CD4-positive, alpha-beta T cell (primary cell): ENCODE measurements at regions not wholly inside any gene's neighbourhood (a gene's known extent, or its start where the extent isn't known, plus 50 kb on each side); places are given as distances from the start of the nearest gene placed in this dataset.

Experiments used
- ATAC-seq: fragments of 200-7000 bp; cut with Tn5 transposase; one replicate; pipeline ENCODE4 v1.10.0; 2022; ENCODE audit warnings: mild to moderate bottlenecking; ENCODE audit not compliant: poor library complexity
- CTCF ChIA-PET: fragments of 350-600 bp; sonication (Branson Sonifier 250); formaldehyde crosslinking; loops from one replicate; lab custom pipeline; 2021; ENCODE audit warnings: antibody characterized with exemption, inconsistent platforms; lab: Charles Lee
- POLR2A ChIA-PET: fragments of 350-600 bp; sonication (Branson Sonifier 250); formaldehyde crosslinking; loops from one replicate; lab custom pipeline; 2021; ENCODE audit warnings: antibody characterized with exemption, inconsistent platforms; lab: Charles Lee
- DNase-seq, 14 experiments: peaks; one replicate each; pipeline ENCODE4 v3.0.0-alpha.2; 2013 to 2020; ENCODE audit warnings: mixed read lengths in 2 of 14
- H3K27ac ChIP-seq, 2 donors: one replicate each; pipeline versions ENCODE4 v1.5.1 to v1.7.0; 2013; ENCODE audit warnings: low read length in 2 of 2, low read depth in 1 of 2, mild to moderate bottlenecking in 1 of 2
- H3K27me3 ChIP-seq, 2 experiments: 1 replicate in 1 of 2; 2 replicates in 1 of 2; pipeline versions ENCODE4 v1.6.1 to v1.7.0; 2013; ENCODE audit warnings: low read length in 2 of 2, control low read depth in 1 of 2, mild to moderate bottlenecking in 1 of 2, moderate library complexity in 1 of 2; ENCODE audit not compliant: insufficient read depth in 2 of 2, control insufficient read depth in 1 of 2
- H3K36me3 ChIP-seq: one replicate; pipeline ENCODE4 v1.6.1; 2013; ENCODE audit warnings: low read length, control low read depth; ENCODE audit not compliant: insufficient read depth
- H3K4me1 ChIP-seq: one replicate; pipeline ENCODE4 v1.6.1; 2013; ENCODE audit warnings: low read length, control low read depth; ENCODE audit not compliant: insufficient read depth
- H3K4me3 ChIP-seq: one replicate; pipeline ENCODE4 v1.5.1; 2013; ENCODE audit warnings: mild to moderate bottlenecking, low read length, moderate library complexity
- H3K9me3 ChIP-seq, 2 experiments: 1 replicate in 1 of 2; 2 replicates in 1 of 2; pipeline versions ENCODE4 v1.6.1 to v1.7.0; 2013; ENCODE audit warnings: low read length in 2 of 2, mild to moderate bottlenecking in 2 of 2, control low read depth in 1 of 2, moderate library complexity in 1 of 2; ENCODE audit not compliant: control insufficient read depth in 1 of 2, insufficient read depth in 1 of 2
- H3K27ac Mint-ChIP-seq: one replicate; pipeline ENCODE4 v1.8.0; 2020; ENCODE audit warnings: mixed read lengths
- H3K27me3 Mint-ChIP-seq: one replicate; pipeline ENCODE4 v1.8.0; 2021; ENCODE audit warnings: mixed read lengths
- H3K36me3 Mint-ChIP-seq: one replicate; pipeline ENCODE4 v1.8.0; 2021; ENCODE audit warnings: low read depth, mixed read lengths
- H3K4me1 Mint-ChIP-seq: one replicate; pipeline ENCODE4 v1.8.0; 2021; ENCODE audit warnings: low read depth, mixed read lengths
- H3K4me3 Mint-ChIP-seq: one replicate; pipeline ENCODE4 v1.8.0; 2020; ENCODE audit warnings: mild to moderate bottlenecking, mixed read lengths
- H3K9me3 Mint-ChIP-seq: one replicate; pipeline ENCODE4 v1.8.0; 2020; ENCODE audit warnings: mixed read lengths
- CTCF ChIP-seq: fragments of 200-600 bp; IDR thresholded peaks from one replicate; pipeline ENCODE4 v1.8.0; 2022; ENCODE audit warnings: antibody characterized with exemption, mild to moderate bottlenecking
- intact Hi-C, 2 experiments: fragments of 100-400 bp; cut with DNase I in 1 of 2; cut with micrococcal nuclease in 1 of 2; formaldehyde crosslinking; loops; one replicate each; pipeline versions ENCODE4 v1.15.1 to v1.9.0; 2023 to 2025; cut with DNase I, micrococcal nuclease

GRCh38 chr20:17850684-17851026, 117.9 kb downstream of the SNX5 start:
- no peaks in the 10 kb centered on the region for H3K36me3 ChIP-seq
- H3K27me3 ChIP-seq, result no peaks in the 10 kb centered on the region
- Mint-ChIP-seq H3K27me3 (no peaks in the 10 kb centered on the region), H3K27ac (no peak overlapping the region), H3K9me3 (no peaks in the 10 kb centered on the region), H3K4me3 (no peak overlapping the region), H3K4me1 (peaks cover 42% of the 10 kb centered on the region), H3K36me3 (no peaks in the 10 kb centered on the region)
- DNase-seq (no peak), ATAC-seq (no peak)
- no peak overlapping the region for H3K4me3 ChIP-seq
- intact Hi-C loops, result no loop called here
- no peak for TF ChIP-seq CTCF
- ChIA-PET CTCF (no interaction called here), POLR2A (interaction anchor here (1.4 kb wide), 1 partner anchor 9 kb away, joined by 3 read pairs; no protein-coding TSS in a partner anchor)
- H3K27ac ChIP-seq, result no peak overlapping the region
- peaks cover 33% of the 10 kb centered on the region for H3K4me1 ChIP-seq
- peaks cover 0 to 7% of the 10 kb centered on the region in 2 experiments for H3K9me3 ChIP-seq

- Mint-ChIP-seq H3K27ac (peak overlapping the region; percentile 39), H3K4me3 (no peak overlapping the region), H3K27me3 (no peaks in the 10 kb centered on the region), H3K9me3 (no peaks in the 10 kb centered on the region), H3K36me3 (no peaks in the 10 kb centered on the region), H3K4me1 (peaks cover 38% of the 10 kb centered on the region)
- DNase-seq (no peak), ATAC-seq (no peak)
- Histone ChIP-seq H3K9me3 (peaks cover 0 to 7% of the 10 kb centered on the region in 2 experiments), H3K4me1 (peaks cover 38% of the 10 kb centered on the region), H3K4me3 (no peak overlapping the region), H3K27me3 (no peaks in the 10 kb centered on the region), H3K27ac (no peak overlapping the region), H3K36me3 (no peaks in the 10 kb centered on the region)
- CTCF ChIA-PET, result no interaction called here
- TF ChIP-seq CTCF, result no peak
- intact Hi-C loops, result no loop called here
- POLR2A ChIA-PET, result interaction anchor here (1.4 kb wide), 1 partner anchor 8 kb away, joined by 3 read pairs; no protein-coding TSS in a partner anchor
Measured at GRCh38 chr20:17849901-17850683, 118.5 kb downstream of the SNX5 start.

GRCh38 chr20:17849138-17849900, 119.3 kb downstream of the SNX5 start:
- ATAC-seq (no peak), DNase-seq (no peak)
- H3K36me3 ChIP-seq, result no peaks in the 10 kb centered on the region
- no peak overlapping the region for H3K4me3 ChIP-seq
- H3K9me3 ChIP-seq, result peaks cover 0 to 7% of the 10 kb centered on the region in 2 experiments
- Mint-ChIP-seq H3K27me3 (no peaks in the 10 kb centered on the region), H3K4me3 (no peak overlapping the region), H3K9me3 (no peaks in the 10 kb centered on the region), H3K27ac (peak overlapping the region; percentile 33), H3K4me1 (peaks cover 39% of the 10 kb centered on the region), H3K36me3 (no peaks in the 10 kb centered on the region)
- peaks cover 44% of the 10 kb centered on the region for H3K4me1 ChIP-seq
- intact Hi-C loops, result no loop called here
- H3K27me3 ChIP-seq, result no peaks in the 10 kb centered on the region
- ChIA-PET CTCF (no interaction called here), POLR2A (no interaction called here)
- no peak overlapping the region for H3K27ac ChIP-seq
- TF ChIP-seq CTCF, result no peak
